ENCODE measurements at regions not wholly inside any gene's neighbourhood (a gene's known extent, or its start where the extent isn't known, plus 50 kb on each side); places are given as distances from the start of the nearest gene placed in this dataset.

GRCh38 chr19:31801611-31802010 lies 452.4 kb upstream of the TSHZ3 start:
- Histone ChIP-seq H3K36me3 (ENCODE audit: insufficient read depth, low read length) (no peaks in the 10 kb centered on the region), H3K4me1 (ENCODE audit: insufficient read depth, low read length) (peaks cover 4% of the 10 kb centered on the region; the same call in 1 of the 2 replicates), H3K9ac (ENCODE audit: low read depth, low read length) (no peak overlapping the region), H3K9me3 (ENCODE audit: control insufficient read depth, insufficient read depth, low read length) (no peaks in the 10 kb centered on the region)

DNA sequence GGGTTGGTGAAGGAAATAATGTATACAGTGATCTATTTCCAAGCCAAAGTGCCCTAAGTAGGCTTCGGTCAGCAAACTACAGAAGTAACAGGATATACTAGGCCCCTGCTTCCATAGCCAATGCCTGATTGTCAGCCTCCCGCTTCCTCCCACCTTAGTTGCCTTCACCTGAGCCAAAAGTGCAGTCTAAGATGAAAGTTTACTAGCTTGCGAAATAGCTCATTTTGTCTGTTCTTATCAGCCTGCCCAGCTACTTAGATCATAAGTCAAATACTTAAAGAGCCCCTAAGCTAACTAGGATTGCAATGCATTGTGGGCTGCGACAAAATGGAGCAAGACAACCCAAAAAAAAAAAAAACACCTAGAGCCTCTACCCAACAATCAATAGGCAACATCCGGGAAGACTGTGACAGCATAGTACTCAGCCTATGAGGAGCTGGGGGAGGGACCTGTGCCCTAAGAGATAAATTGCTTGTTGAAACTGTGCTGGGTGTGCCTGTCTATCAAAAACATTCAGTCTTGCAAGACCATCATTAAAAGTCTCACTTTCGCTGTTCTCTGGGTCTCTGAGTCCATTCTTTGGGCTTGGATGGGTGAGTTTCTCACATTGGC lies 454.7 kb upstream of the TSHZ3 start:
- H3K9ac ChIP-seq (ENCODE audit: low read depth, low read length), result no peak overlapping the region
- H3K4me1 ChIP-seq (ENCODE audit: insufficient read depth, low read length), result peaks cover 4% of the 10 kb centered on the region; the same call in 1 of the 2 replicates
- H3K9me3 ChIP-seq (ENCODE audit: control insufficient read depth, insufficient read depth, low read length), result no peaks in the 10 kb centered on the region
- no peaks in the 10 kb centered on the region for H3K36me3 ChIP-seq (ENCODE audit: insufficient read depth, low read length)

GRCh38 chr19:31804668-31805067 lies 455.4 kb upstream of the TSHZ3 start:
- Histone ChIP-seq H3K9ac (ENCODE audit: low read depth, low read length) (no peak overlapping the region), H3K9me3 (ENCODE audit: control insufficient read depth, insufficient read depth, low read length) (no peaks in the 10 kb centered on the region), H3K4me1 (ENCODE audit: insufficient read depth, low read length) (peaks cover 4% of the 10 kb centered on the region; the same call in 1 of the 2 replicates), H3K36me3 (ENCODE audit: insufficient read depth, low read length) (no peaks in the 10 kb centered on the region)

- Histone ChIP-seq H3K4me1 (ENCODE audit: insufficient read depth, low read length) (no peaks in the 10 kb centered on the region), H3K36me3 (ENCODE audit: insufficient read depth, low read length) (no peaks in the 10 kb centered on the region)
Measured at GRCh38 chr19:31810536-31811109, 461.4 kb upstream of the TSHZ3 start.

DNA sequence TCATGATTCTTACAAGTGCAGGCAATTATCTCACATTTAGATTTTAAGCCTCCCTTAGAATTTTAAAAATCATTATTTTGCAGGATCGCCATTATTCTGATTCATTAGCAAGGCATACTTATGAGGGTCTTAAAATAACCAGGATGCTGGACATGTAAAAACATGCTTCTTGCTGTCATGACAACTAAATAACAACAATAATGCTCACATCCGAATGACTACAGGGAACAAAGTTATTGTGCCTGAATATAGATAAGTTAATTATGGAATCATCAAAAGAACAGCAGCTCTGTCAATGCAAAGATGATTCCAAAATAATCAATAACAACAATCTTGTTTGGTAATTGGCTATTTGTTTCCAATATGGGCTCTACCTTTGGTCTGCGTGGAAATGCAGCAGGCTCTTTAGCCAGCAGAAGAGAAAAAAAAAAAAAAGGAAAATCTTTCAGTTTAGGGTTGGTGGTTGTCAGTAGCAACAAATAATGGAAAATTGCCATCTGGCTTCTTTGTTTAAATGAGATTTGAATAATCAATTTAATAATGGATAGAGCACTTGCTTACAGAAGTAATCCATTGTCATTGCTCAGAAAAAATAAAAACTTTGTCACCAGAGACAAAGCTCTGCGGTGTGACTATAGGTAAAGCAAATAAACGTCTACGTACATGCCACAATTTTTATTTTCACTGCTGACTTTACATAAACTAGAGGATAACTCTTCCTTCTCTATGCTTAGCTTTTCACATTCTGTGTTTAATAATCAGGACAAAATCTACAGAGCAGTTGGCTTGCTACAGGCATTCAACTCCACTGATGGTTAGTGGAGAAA lies 468.9 kb upstream of the TSHZ3 start:
- H3K9ac ChIP-seq (ENCODE audit: low read depth, low read length), result no peak overlapping the region
- no peaks in the 10 kb centered on the region for H3K36me3 ChIP-seq (ENCODE audit: insufficient read depth, low read length)
- no peaks in the 10 kb centered on the region for H3K9me3 ChIP-seq (ENCODE audit: control insufficient read depth, insufficient read depth, low read length)
- peaks cover 4% of the 10 kb centered on the region for H3K4me1 ChIP-seq (ENCODE audit: insufficient read depth, low read length)

More at GRCh38 chr19:31810536-31811109, 461.4 kb upstream of the TSHZ3 start:
- H3K9me3 ChIP-seq (ENCODE audit: control insufficient read depth, insufficient read depth, low read length), result no peaks in the 10 kb centered on the region
- no peak overlapping the region for H3K9ac ChIP-seq (ENCODE audit: low read depth, low read length)

DNA sequence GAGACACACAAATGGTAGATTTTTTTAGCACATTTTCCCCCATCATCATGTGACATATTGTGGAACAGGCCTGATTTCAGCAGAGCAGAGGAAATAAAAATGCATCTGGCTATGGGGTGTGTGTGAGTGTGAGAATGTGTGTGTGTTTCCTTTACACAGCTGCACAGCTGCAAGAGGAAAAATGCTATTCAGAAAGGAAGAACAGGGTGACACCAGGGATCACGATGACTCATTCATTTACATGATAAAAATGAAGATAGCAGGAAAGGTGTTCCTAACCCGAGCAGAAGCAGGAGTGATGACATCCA lies 469.5 kb upstream of the TSHZ3 start:
- no peaks in the 10 kb centered on the region for H3K36me3 ChIP-seq (ENCODE audit: insufficient read depth, low read length)
- peaks cover 4% of the 10 kb centered on the region for H3K4me1 ChIP-seq (ENCODE audit: insufficient read depth, low read length)
- no peak overlapping the region for H3K9ac ChIP-seq (ENCODE audit: low read depth, low read length)
- no peaks in the 10 kb centered on the region for H3K9me3 ChIP-seq (ENCODE audit: control insufficient read depth, insufficient read depth, low read length)

DNA sequence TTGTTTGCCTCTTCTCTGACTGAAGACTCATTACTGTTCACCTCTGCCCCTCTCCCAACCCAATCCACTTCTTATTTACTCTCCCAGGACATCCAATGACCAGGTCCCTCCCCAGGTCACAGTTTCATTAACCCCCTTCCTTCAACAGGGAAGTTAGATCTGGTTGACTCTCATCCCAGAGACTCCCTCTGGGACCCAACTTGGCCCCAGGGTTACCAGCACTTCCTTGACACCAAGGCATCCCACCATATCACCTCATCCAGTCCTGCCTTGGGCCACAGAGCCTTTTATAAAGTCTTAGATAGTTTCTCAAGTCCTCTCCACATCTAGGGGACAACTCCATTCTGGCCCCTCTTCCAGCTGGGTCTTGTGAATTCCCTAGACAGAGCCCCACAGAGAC lies 470.6 kb upstream of the TSHZ3 start:
- H3K9me3 ChIP-seq (ENCODE audit: control insufficient read depth, insufficient read depth, low read length), result no peaks in the 10 kb centered on the region

GRCh38 chr19:31821346-31821745 lies 472.1 kb upstream of the TSHZ3 start:
- Histone ChIP-seq H3K9ac (ENCODE audit: low read depth, low read length) (no peak overlapping the region), H3K4me1 (ENCODE audit: insufficient read depth, low read length) (peaks cover 4% of the 10 kb centered on the region), H3K36me3 (ENCODE audit: insufficient read depth, low read length) (no peaks in the 10 kb centered on the region), H3K9me3 (ENCODE audit: control insufficient read depth, insufficient read depth, low read length) (no peaks in the 10 kb centered on the region)

More for the DNA sequence above, 470.6 kb upstream of the TSHZ3 start:
- Histone ChIP-seq H3K4me1 (ENCODE audit: insufficient read depth, low read length) (peaks cover 4% of the 10 kb centered on the region), H3K9ac (ENCODE audit: low read depth, low read length) (no peak overlapping the region), H3K36me3 (ENCODE audit: insufficient read depth, low read length) (no peaks in the 10 kb centered on the region)

- Histone ChIP-seq H3K4me1 (ENCODE audit: insufficient read depth, low read length) (no peaks in the 10 kb centered on the region), H3K9me3 (ENCODE audit: control insufficient read depth, insufficient read depth, low read length) (no peaks in the 10 kb centered on the region), H3K9ac (ENCODE audit: low read depth, low read length) (no peak overlapping the region), H3K36me3 (ENCODE audit: insufficient read depth, low read length) (no peaks in the 10 kb centered on the region)
Measured at GRCh38 chr19:31825134-31826094, 476.2 kb upstream of the TSHZ3 start.

GRCh38 chr19:31826325-31826724 lies 477.1 kb upstream of the TSHZ3 start:
- Histone ChIP-seq H3K9ac (ENCODE audit: low read depth, low read length) (no peak overlapping the region), H3K9me3 (ENCODE audit: control insufficient read depth, insufficient read depth, low read length) (no peaks in the 10 kb centered on the region), H3K36me3 (ENCODE audit: insufficient read depth, low read length) (no peaks in the 10 kb centered on the region), H3K4me1 (ENCODE audit: insufficient read depth, low read length) (no peaks in the 10 kb centered on the region)

GRCh38 chr19:31831421-31832175 lies 482.4 kb upstream of the TSHZ3 start:
- Histone ChIP-seq H3K4me1 (ENCODE audit: insufficient read depth, low read length) (no peaks in the 10 kb centered on the region), H3K9me3 (ENCODE audit: control insufficient read depth, insufficient read depth, low read length) (no peaks in the 10 kb centered on the region; the same call in 1 of the 2 replicates), H3K9ac (ENCODE audit: low read depth, low read length) (no peak overlapping the region), H3K36me3 (ENCODE audit: insufficient read depth, low read length) (no peaks in the 10 kb centered on the region)

- Histone ChIP-seq H3K4me1 (ENCODE audit: insufficient read depth, low read length) (no peaks in the 10 kb centered on the region), H3K9ac (ENCODE audit: low read depth, low read length) (no peak overlapping the region), H3K9me3 (ENCODE audit: control insufficient read depth, insufficient read depth, low read length) (no peaks in the 10 kb centered on the region; the same call in 1 of the 2 replicates), H3K36me3 (ENCODE audit: insufficient read depth, low read length) (no peaks in the 10 kb centered on the region)
Measured at GRCh38 chr19:31832176-31832548, 482.9 kb upstream of the TSHZ3 start.

GRCh38 chr19:31834070-31834469 lies 484.8 kb upstream of the TSHZ3 start:
- Histone ChIP-seq H3K9ac (ENCODE audit: low read depth, low read length) (no peak overlapping the region), H3K4me1 (ENCODE audit: insufficient read depth, low read length) (no peaks in the 10 kb centered on the region), H3K9me3 (ENCODE audit: control insufficient read depth, insufficient read depth, low read length) (no peaks in the 10 kb centered on the region; the same call in 1 of the 2 replicates), H3K36me3 (ENCODE audit: insufficient read depth, low read length) (no peaks in the 10 kb centered on the region)

Measured in ES-I3 (cell line).